Loucy (cell line): ENCODE measurements at regions not wholly inside any gene's neighbourhood (a gene's known extent, or its start where the extent isn't known, plus 50 kb on each side); places are given as distances from the start of the nearest gene placed in this dataset.

Source experiments
- H2AFZ ChIP-seq: fragments of 200-600 bp; sonication (generic); 2 replicates; pipeline ENCODE4 v1.6.0; 2016; ENCODE audit warnings: antibody characterized with exemption, mild to moderate bottlenecking, low read length, moderate library complexity
- H3F3A ChIP-seq: fragments of 200-600 bp; 2 replicates; pipeline ENCODE4 v1.6.0; 2016; ENCODE audit warnings: antibody characterized with exemption, low read depth, mild to moderate bottlenecking
- H3K27me3 ChIP-seq: fragments of 200-600 bp; sonication (generic); 2 replicates; pipeline ENCODE4 v1.6.1; 2014; ENCODE audit warnings: low read length, mild to moderate bottlenecking; ENCODE audit not compliant: insufficient read depth, poor library complexity, severe bottlenecking
- H3K36me3 ChIP-seq: fragments of 200-600 bp; sonication (generic); 2 replicates; pipeline ENCODE4 v1.6.1; 2016; ENCODE audit warnings: low read length; ENCODE audit not compliant: insufficient read depth
- H3K4me1 ChIP-seq: fragments of 200-600 bp; sonication (generic); 2 replicates; pipeline ENCODE4 v1.5.1; 2014; ENCODE audit warnings: low read length, mild to moderate bottlenecking; ENCODE audit not compliant: insufficient read depth, poor library complexity, severe bottlenecking
- H3K4me2 ChIP-seq: fragments of 200-600 bp; sonication (generic); 2 replicates; pipeline ENCODE4 v1.6.0; 2014; ENCODE audit warnings: antibody characterized with exemption, low read length, low read depth, mild to moderate bottlenecking; ENCODE audit not compliant: poor library complexity, severe bottlenecking
- H3K4me3 ChIP-seq: fragments of 200-600 bp; sonication (generic); 2 replicates; pipeline ENCODE4 v1.5.1; 2014; ENCODE audit warnings: low read length, mild to moderate bottlenecking, mixed read lengths; ENCODE audit not compliant: poor library complexity, severe bottlenecking
- H3K79me2 ChIP-seq: fragments of 200-600 bp; sonication (generic); 2 replicates; pipeline ENCODE4 v1.6.1; 2014; ENCODE audit warnings: low read length; ENCODE audit not compliant: insufficient read depth
- H3K9ac ChIP-seq: fragments of 200-600 bp; sonication (generic); 2 replicates; pipeline ENCODE4 v1.6.0; 2014; ENCODE audit warnings: mild to moderate bottlenecking, low read depth, low read length, moderate library complexity; ENCODE audit not compliant: poor library complexity, severe bottlenecking
- H3K9me2 ChIP-seq: fragments of 200-600 bp; sonication (generic); replicated peaks from 2 replicates; pipeline ENCODE4 v1.6.1; 2016; ENCODE audit warnings: low read depth, low read length, mixed read lengths
- H3K9me3 ChIP-seq: fragments of 200-600 bp; sonication (generic); 2 replicates; pipeline ENCODE4 v1.6.1; 2014; ENCODE audit warnings: mild to moderate bottlenecking, antibody characterized with exemption, low read length, low read depth; ENCODE audit not compliant: insufficient read depth
- H4K20me1 ChIP-seq: fragments of 200-600 bp; sonication (generic); 2 replicates; pipeline ENCODE4 v1.6.0; 2014; ENCODE audit warnings: antibody characterized with exemption, low read length, mild to moderate bottlenecking; ENCODE audit not compliant: insufficient read depth, poor library complexity, severe bottlenecking
- CTCF ChIP-seq: fragments of 200-600 bp; sonication (generic); conservative IDR thresholded peaks from 2 replicates; pipeline ENCODE4 v1.5.1; 2014; ENCODE audit warnings: mild to moderate bottlenecking, antibody characterized with exemption, low read length
- EZH2phosphoT487 ChIP-seq: fragments of 200-600 bp; IDR thresholded peaks from 2 replicates; pipeline ENCODE4 v1.6.1; 2018; ENCODE audit warnings: antibody characterized with exemption, mild to moderate bottlenecking, moderate library complexity, borderline replicate concordance

GRCh38 chr3:117443014-117443413, 733.4 kb downstream of the TUSC7 start:
- H3K27me3 ChIP-seq, result no peaks in the 10 kb centered on the region
- no peak overlapping the region for H2AFZ ChIP-seq
- H3K79me2 ChIP-seq, result no peaks in the 10 kb centered on the region
- H3K9me3 ChIP-seq, result no peaks in the 10 kb centered on the region
- no peaks in the 10 kb centered on the region for H3K4me1 ChIP-seq
- H3K4me2 ChIP-seq, result no peak overlapping the region
- H3K36me3 ChIP-seq, result no peaks in the 10 kb centered on the region
- no peaks in the 10 kb centered on the region for H3F3A ChIP-seq
- H4K20me1 ChIP-seq, result no peaks in the 10 kb centered on the region
- no peak overlapping the region for H3K4me3 ChIP-seq
- no peaks in the 10 kb centered on the region for H3K9me2 ChIP-seq
- TF ChIP-seq EZH2phosphoT487, result no peak
- TF ChIP-seq CTCF, result no peak
- H3K9ac ChIP-seq, result no peak overlapping the region

- Histone ChIP-seq H3K4me2 (no peak overlapping the region), H4K20me1 (no peaks in the 10 kb centered on the region), H3K79me2 (no peaks in the 10 kb centered on the region), H3K9ac (no peak overlapping the region), H3K9me2 (no peaks in the 10 kb centered on the region), H3F3A (no peaks in the 10 kb centered on the region), H3K27me3 (no peaks in the 10 kb centered on the region), H3K4me1 (no peaks in the 10 kb centered on the region), H3K36me3 (no peaks in the 10 kb centered on the region), H3K4me3 (no peak overlapping the region), H2AFZ (no peak overlapping the region), H3K9me3 (no peaks in the 10 kb centered on the region)
- TF ChIP-seq CTCF, result no peak
- no peak for TF ChIP-seq EZH2phosphoT487
Measured at GRCh38 chr3:117444175-117444574, 734.6 kb downstream of the TUSC7 start.

GRCh38 chr3:117447419-117447818, 737.8 kb downstream of the TUSC7 start:
- TF ChIP-seq EZH2phosphoT487 (no peak), CTCF (no peak)
- no peak overlapping the region for H3K9ac ChIP-seq
- H3K27me3 ChIP-seq, result no peaks in the 10 kb centered on the region
- H4K20me1 ChIP-seq, result no peaks in the 10 kb centered on the region
- no peak overlapping the region for H3K4me3 ChIP-seq
- no peaks in the 10 kb centered on the region for H3K79me2 ChIP-seq
- H2AFZ ChIP-seq, result no peak overlapping the region
- no peaks in the 10 kb centered on the region for H3K36me3 ChIP-seq
- no peaks in the 10 kb centered on the region for H3K4me1 ChIP-seq
- no peaks in the 10 kb centered on the region for H3K9me3 ChIP-seq
- no peaks in the 10 kb centered on the region for H3K9me2 ChIP-seq
- no peak overlapping the region for H3K4me2 ChIP-seq
- no peaks in the 10 kb centered on the region for H3F3A ChIP-seq
